Activated naive CD4-positive, alpha-beta T cell treated with anti-CD3 and anti-CD28 coated beads, Interleukin-2, amount 10 ng/mL, durations not matched to agents 7 days and 5 days (primary cell): ENCODE measurements at regions not wholly inside any gene's neighbourhood (a gene's known extent, or its start where the extent isn't known, plus 50 kb on each side); places are given as distances from the start of the nearest gene placed in this dataset.

ENCODE experiments used
- CTCF ChIA-PET: fragments of 350-600 bp; sonication (Branson Sonifier 250); formaldehyde crosslinking; loops from one replicate; lab custom pipeline; 2021; ENCODE audit warnings: antibody characterized with exemption; lab: Charles Lee
- DNase-seq: peaks from one replicate; pipeline ENCODE4 v3.0.0-alpha.2; 2020
- H3K27ac Mint-ChIP-seq: one replicate; pipeline ENCODE4 v1.8.0; 2021; ENCODE audit warnings: mild to moderate bottlenecking, moderate library complexity, mixed read lengths
- H3K27me3 Mint-ChIP-seq: one replicate; pipeline ENCODE4 v1.8.0; 2021; ENCODE audit warnings: mild to moderate bottlenecking, mixed read lengths
- H3K36me3 Mint-ChIP-seq: one replicate; pipeline ENCODE4 v1.8.0; 2021; ENCODE audit warnings: mixed read lengths
- H3K4me1 Mint-ChIP-seq: one replicate; pipeline ENCODE4 v1.8.0; 2021; ENCODE audit warnings: mixed read lengths
- H3K4me3 Mint-ChIP-seq: one replicate; pipeline ENCODE4 v1.8.0; 2021; ENCODE audit warnings: mild to moderate bottlenecking, moderate library complexity, mixed read lengths
- H3K9me3 Mint-ChIP-seq: one replicate; pipeline ENCODE4 v1.8.0; 2021; ENCODE audit warnings: mixed read lengths

DNA sequence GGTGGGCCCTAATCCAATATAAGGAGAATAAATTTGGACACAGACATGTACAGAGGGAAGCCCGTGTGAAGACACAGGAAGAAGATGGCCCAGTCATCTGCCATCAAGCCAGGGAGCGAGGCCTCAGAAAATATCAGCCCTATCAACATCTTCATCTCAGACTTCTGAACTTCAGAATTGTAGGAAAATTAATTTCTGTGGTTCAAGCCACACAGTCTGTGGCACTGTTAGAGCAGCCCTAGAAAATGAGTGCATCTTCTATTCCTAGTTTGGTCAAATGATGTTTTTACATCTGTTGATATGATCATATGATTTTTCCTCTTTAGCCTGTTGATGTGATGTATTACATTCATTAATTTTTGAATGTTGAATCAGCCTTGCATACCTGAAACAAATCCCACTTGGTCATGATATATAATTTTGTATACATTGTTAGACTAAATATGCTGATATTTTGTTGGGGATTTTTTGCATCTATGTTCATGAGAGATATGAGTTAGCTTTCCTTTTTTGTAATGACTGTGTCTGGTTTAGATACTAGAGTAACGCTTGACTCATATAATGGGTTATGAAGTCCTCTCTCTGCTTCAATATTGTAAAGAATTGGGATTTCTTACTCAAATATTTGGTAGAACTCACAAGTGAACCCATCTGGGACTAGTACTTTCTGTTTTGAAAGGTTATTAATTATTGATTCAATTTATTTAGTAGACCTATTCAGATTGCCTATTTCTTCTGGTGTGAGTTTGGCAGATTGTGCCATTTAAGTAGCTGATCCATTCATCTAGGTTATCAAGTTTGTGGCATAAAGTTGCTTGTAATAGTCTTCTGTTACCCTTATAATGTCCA lies 451.4 kb downstream of the EIPR1 start:
- Mint-ChIP-seq H3K9me3 (no peaks in the 10 kb centered on the region), H3K4me1 (no peaks in the 10 kb centered on the region), H3K27ac (no peak overlapping the region), H3K27me3 (peaks cover 4% of the 10 kb centered on the region), H3K36me3 (no peaks in the 10 kb centered on the region), H3K4me3 (no peak overlapping the region)
- CTCF ChIA-PET = no interaction called here
- no peak for DNase-seq

DNA sequence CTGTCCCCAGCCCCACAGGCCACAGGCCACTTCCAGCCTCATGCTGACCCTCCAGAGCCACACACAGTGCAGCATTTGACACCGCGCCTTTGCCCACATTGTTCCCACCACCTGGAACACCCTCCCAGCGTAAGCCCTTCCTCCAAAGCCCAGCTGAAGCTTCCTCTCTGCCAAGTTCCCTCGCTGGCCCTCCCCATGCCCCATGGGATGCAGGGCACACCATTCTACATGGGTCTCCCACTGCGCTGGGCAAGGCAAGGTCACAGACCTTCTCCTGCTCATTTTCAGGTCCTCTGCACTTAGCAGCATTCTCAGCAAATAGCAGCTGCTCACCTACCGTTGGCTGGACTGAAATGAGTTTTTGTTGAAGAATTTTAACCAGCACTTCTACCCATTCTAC lies 455.5 kb downstream of the EIPR1 start:
- no peak overlapping the region for H3K4me3 Mint-ChIP-seq
- H3K27me3 Mint-ChIP-seq = peaks cover 4% of the 10 kb centered on the region
- no peaks in the 10 kb centered on the region for H3K36me3 Mint-ChIP-seq
- H3K4me1 Mint-ChIP-seq = no peaks in the 10 kb centered on the region
- DNase-seq = no peak
- H3K27ac Mint-ChIP-seq = no peak overlapping the region
- CTCF ChIA-PET = no interaction called here
- H3K9me3 Mint-ChIP-seq = no peaks in the 10 kb centered on the region

DNA sequence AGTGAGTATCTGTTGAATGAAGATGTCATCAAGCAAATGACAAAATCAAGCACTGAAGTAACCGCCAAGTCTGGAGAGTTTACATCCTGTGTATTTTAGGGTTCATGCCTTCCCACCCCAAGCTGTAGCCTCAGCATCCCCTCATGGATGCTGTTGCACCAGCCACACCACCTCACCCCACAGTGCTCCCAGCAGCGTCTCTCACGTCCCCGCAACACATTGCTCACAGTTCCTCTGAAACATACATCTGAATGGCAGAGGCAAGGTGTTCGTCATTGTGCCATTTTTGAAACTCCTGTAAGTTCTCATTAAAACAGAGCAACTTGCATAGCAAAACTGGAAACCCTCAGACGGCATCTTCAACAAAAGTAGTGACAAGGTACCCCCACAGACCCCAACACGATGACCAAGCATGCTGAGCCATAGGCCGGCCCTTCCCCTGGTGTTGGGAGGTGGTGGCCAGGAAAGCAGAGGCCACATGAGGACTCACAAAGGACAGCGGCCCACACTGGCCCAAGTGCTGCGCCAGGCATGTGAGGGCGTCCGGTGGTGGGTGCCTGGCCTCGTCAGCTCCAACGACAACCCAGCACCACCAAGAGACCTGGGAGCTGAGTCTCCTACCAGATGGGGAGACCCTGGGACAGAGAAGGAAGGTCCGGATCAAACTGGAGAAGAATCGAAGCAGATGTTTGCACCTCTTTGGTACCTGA lies 456.5 kb downstream of the EIPR1 start:
- no peaks in the 10 kb centered on the region for H3K4me1 Mint-ChIP-seq
- H3K9me3 Mint-ChIP-seq = no peaks in the 10 kb centered on the region
- no peaks in the 10 kb centered on the region for H3K36me3 Mint-ChIP-seq
- H3K27ac Mint-ChIP-seq = no peak overlapping the region
- H3K27me3 Mint-ChIP-seq = peaks cover 4% of the 10 kb centered on the region
- no peak for DNase-seq
- no peak overlapping the region for H3K4me3 Mint-ChIP-seq
- CTCF ChIA-PET = no interaction called here

DNA sequence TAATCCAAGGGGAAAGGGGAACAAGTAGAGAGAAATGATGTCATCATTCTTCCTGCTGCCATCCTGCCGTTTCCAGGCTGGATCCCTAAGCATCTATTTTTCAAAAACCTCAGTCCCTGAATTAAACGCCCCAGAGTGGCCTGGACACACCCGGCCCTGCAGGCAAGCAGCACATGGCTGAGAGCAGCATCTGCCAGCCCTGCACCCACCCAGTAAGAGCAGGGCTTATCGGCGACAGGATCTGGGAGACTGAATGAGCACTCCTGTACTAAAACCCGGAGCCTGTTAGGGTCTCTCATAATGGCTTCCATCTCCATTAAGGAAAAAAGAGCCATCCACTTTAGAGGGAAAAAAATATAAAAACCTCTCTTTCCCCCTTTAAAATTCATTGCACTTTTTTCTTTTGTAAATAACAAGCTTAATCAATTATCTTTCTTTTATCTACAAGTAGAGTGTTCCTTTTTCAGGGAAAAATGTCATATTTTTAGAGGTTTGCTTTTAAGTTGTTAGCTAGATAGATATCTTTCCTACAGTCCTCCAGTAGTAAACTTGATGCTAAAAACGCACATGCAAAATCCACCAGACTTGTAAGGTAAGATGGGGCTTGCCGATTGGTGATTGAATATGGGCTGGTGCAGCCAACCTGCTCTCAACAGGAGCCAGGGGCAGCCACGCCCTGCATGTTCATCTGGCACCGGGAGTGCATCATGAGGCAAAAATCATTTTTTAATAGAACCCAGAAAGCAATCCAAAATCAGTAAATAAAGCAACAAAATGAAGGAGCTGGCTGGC lies 457.8 kb downstream of the EIPR1 start:
- H3K4me1 Mint-ChIP-seq = no peaks in the 10 kb centered on the region
- no peak overlapping the region for H3K4me3 Mint-ChIP-seq
- CTCF ChIA-PET = no interaction called here
- H3K9me3 Mint-ChIP-seq = no peaks in the 10 kb centered on the region
- no peak for DNase-seq
- no peaks in the 10 kb centered on the region for H3K36me3 Mint-ChIP-seq
- no peak overlapping the region for H3K27ac Mint-ChIP-seq
- peaks cover 4% of the 10 kb centered on the region for H3K27me3 Mint-ChIP-seq

DNA sequence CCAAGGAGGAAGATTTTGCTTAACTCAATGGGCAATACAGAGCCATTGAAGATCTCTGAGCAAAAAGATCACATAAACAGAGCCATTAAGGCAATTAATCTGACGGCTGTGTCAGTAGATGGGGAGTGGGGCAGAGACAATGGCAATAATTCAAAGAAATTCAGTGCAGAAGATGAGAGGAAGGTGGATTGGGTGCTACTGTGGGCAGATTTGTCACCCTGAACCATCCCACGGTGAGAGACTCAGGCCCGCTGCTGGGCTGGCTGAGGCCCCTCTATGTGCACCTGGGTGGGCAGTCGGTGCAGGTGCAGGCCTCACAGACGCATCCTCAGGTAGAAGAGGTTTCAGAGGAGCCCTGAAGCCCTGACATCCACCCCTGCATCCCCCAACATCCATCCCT lies 458.6 kb downstream of the EIPR1 start:
- Mint-ChIP-seq H3K36me3 (no peaks in the 10 kb centered on the region), H3K9me3 (no peaks in the 10 kb centered on the region), H3K4me1 (no peaks in the 10 kb centered on the region), H3K4me3 (no peak overlapping the region), H3K27me3 (peaks cover 4% of the 10 kb centered on the region), H3K27ac (no peak overlapping the region)
- CTCF ChIA-PET = no interaction called here
- DNase-seq = no peak

DNA sequence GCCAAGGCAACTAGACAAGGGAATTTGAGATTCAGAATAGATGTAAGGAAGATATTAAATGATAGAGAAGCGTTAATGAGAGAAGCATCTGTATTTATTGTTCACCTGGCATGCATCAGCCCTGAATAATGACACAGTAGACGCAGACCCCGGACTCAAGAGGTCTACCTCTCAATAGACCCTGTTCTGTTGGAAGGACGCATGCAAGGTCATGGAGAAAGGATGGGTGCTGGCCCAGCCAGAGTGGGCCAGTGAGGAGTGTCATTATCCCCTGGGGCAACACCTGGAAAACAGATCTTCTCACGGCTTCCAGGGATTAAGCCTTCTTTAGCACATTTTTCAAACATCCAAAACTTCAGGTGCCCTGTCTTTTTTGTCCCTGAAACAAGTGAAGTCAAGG lies 461.0 kb downstream of the EIPR1 start:
- H3K4me1 Mint-ChIP-seq = no peaks in the 10 kb centered on the region
- no peaks in the 10 kb centered on the region for H3K27me3 Mint-ChIP-seq
- DNase-seq = no peak
- CTCF ChIA-PET = no interaction called here
- no peak overlapping the region for H3K27ac Mint-ChIP-seq
- H3K9me3 Mint-ChIP-seq = no peaks in the 10 kb centered on the region
- no peaks in the 10 kb centered on the region for H3K36me3 Mint-ChIP-seq
- no peak overlapping the region for H3K4me3 Mint-ChIP-seq

DNA sequence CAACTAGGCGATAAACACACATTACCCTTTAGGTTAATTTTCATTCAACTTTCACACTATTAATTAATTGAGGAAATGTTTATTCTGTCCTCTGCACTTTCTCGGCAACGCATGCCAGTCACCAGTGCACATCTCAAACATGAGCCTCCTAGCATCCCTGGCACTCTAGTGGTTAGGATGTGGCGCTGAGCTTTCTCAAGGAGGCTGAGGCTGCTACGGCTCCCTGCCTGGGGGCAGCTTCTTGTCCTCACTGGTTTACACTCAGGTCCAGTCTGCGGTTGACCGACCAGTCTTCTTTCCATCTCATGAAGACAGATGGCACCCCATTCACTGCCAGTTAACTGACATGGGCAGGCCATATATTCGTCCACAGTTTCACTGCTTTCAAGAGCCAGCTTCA lies 463.4 kb downstream of the EIPR1 start:
- Mint-ChIP-seq H3K27ac (no peak overlapping the region), H3K4me3 (no peak overlapping the region), H3K4me1 (no peaks in the 10 kb centered on the region), H3K9me3 (no peaks in the 10 kb centered on the region), H3K36me3 (no peaks in the 10 kb centered on the region), H3K27me3 (no peaks in the 10 kb centered on the region)
- no peak for DNase-seq
- CTCF ChIA-PET = no interaction called here

DNA sequence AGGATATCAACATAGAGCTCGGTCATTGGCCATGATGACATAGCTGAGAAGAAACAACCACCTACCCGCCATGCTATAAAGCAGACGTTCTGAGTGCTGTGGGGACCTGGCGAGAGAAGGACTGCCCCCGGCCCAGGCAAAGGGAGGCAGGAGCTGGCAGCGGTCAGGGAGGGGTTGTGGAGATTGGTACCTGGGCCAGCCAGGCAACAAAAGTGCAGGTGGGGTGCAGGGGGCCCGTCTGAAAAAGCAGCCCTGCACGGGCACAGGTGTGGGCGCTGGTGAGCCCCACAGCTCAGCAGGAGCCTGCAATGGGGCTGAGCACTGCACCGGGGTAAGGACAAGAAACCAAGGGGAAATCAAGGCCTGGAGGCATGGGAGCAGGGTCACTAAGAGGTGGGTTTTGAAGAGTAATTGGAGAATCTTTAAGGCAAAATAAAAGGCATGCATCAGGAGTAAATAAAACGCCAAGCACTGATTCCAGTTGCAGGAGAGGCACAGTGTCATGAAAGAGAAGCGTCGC lies 464.0 kb downstream of the EIPR1 start:
- no peaks in the 10 kb centered on the region for H3K27me3 Mint-ChIP-seq
- no peak overlapping the region for H3K27ac Mint-ChIP-seq
- H3K4me1 Mint-ChIP-seq = no peaks in the 10 kb centered on the region
- CTCF ChIA-PET = no interaction called here
- no peak overlapping the region for H3K4me3 Mint-ChIP-seq
- no peaks in the 10 kb centered on the region for H3K36me3 Mint-ChIP-seq
- no peak for DNase-seq
- H3K9me3 Mint-ChIP-seq = no peaks in the 10 kb centered on the region

DNA sequence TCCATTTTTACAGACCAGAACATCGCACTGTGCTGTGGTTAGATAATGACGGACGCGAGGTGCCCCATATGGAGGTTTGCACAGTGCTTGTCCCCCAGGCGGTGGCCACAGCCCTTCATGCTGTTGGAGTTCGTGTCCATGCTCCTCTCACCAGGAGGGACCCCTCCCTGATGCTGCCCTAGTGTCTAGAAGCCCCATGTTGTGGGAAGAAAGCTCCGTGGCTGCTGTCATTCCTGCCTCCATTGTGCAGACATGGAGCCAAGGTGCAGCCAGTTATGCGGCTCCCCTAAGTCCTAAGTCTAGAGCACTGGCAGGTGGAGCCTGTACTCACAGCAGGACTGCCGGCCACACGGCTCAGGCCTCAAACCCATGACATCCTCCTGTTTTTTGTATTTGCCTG lies 464.9 kb downstream of the EIPR1 start:
- DNase-seq = no peak
- no peaks in the 10 kb centered on the region for H3K27me3 Mint-ChIP-seq
- H3K9me3 Mint-ChIP-seq = no peaks in the 10 kb centered on the region
- CTCF ChIA-PET = no interaction called here
- no peaks in the 10 kb centered on the region for H3K36me3 Mint-ChIP-seq
- H3K4me1 Mint-ChIP-seq = no peaks in the 10 kb centered on the region
- no peak overlapping the region for H3K27ac Mint-ChIP-seq
- no peak overlapping the region for H3K4me3 Mint-ChIP-seq

DNA sequence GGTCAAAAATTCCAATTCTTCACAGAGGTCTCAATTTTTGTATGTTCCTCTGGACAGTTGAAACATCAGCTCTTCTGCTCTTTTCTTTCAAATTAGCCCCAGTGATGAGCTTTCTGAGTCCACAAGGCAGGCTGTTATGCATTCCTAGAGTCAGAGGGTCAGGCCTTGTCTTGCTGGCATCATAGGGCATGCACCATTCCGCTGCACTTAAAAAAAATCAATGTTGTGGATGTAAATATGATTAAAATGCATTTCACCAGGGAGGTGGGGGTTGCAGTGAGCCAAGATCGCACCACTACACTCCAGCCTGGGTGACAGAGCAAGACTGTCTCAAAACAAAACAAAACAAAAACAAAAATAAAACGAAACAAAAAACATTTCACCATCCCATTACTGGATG lies 465.3 kb downstream of the EIPR1 start:
- H3K27me3 Mint-ChIP-seq = no peaks in the 10 kb centered on the region
- CTCF ChIA-PET = no interaction called here
- no peak overlapping the region for H3K4me3 Mint-ChIP-seq
- H3K27ac Mint-ChIP-seq = no peak overlapping the region
- H3K4me1 Mint-ChIP-seq = no peaks in the 10 kb centered on the region
- no peaks in the 10 kb centered on the region for H3K9me3 Mint-ChIP-seq
- H3K36me3 Mint-ChIP-seq = no peaks in the 10 kb centered on the region
- DNase-seq = no peak

DNA sequence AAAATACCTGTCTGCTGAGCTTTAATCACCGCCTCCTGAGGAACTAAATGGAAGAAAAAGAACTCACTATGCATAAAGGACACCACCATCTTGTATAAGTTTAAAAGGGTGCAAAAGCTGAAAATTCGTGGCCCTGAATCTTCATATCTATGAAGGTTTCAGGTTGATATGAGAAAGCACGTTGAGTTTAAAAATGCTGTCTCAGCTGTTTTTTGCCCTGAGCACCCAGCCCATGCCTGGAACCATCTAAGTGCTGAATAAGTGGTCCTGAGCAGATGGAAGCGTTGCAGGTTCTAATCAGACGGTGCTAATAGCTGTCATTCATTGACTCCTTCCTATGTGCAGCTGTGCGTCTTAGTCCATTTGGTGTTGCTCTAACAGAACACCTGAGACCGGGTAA lies 467.4 kb downstream of the EIPR1 start:
- Mint-ChIP-seq H3K27ac (no peak overlapping the region), H3K4me3 (no peak overlapping the region), H3K27me3 (no peaks in the 10 kb centered on the region), H3K9me3 (no peaks in the 10 kb centered on the region), H3K36me3 (no peaks in the 10 kb centered on the region), H3K4me1 (no peaks in the 10 kb centered on the region)
- CTCF ChIA-PET = interaction anchor here (0.7 kb wide), 1 partner anchor 166 kb away, joined by 3 read pairs; no protein-coding TSS in a partner anchor
- DNase-seq = no peak

DNA sequence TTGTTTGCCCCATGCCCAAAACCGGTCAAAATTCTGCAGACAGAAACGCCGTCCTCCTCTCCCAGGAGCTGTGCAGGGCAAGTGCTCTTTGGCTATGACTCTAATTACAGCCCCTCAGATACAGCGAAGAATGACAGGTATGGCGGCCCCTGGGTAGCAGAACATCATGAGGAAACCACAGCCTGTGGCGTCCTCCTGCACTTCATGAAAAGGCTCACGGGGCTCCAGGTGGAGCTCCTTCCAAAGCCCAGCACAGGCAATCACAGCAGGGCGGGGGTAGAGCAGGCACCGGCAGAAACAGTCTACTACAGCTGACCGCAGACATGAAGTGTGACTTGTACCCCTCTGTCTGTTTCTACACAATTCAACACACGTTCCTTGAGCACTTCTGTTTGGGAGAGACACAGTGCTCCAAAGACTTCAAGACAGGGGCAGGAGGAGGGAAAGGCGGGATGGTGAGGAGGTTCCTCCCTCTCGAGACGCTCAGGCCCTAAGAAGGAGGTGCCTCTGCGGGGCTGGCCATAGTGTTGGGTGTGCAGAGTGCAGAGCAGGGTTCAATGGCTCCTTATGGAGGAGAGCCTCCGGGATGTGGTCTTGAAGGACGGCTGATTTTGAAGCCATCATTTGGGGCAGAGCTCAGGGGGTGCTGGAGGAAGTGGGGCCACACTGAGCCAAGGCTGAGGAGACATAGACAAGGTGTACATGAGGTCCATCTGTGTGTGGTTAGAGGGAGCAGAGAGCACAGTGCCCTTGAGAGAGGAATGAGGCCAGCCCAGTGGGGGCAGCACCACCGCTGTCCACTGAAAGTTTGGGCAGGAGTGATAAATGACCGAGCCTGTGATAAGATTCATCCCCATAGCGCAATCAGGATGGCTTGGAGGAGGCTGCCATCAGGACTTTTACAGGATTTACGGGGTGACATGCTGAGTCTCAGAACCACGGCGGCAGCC lies 468.3 kb downstream of the EIPR1 start:
- Mint-ChIP-seq H3K9me3 (no peaks in the 10 kb centered on the region), H3K4me1 (no peaks in the 10 kb centered on the region), H3K27ac (no peak overlapping the region), H3K36me3 (no peaks in the 10 kb centered on the region), H3K4me3 (no peak overlapping the region), H3K27me3 (no peaks in the 10 kb centered on the region)
- CTCF ChIA-PET = no interaction called here
- no peak for DNase-seq

DNA sequence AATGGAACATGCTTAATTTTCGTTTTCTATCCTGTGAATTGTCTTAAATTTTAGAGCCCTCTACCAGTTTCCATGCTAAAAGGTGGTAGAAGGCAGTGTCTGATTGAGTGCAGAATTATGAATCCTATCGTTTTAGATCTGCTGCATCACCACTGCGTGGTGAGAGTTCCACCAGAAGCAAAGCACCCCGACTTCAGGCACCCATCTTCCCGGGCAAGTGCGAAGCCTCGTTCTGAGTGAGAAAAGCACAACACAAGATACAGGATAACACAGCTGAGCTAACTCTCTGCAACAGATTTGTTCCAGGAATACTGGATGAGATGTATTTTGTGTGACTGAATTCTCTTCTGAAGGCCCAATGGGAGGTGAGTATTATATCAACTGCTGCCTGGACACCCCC lies 471.5 kb downstream of the EIPR1 start:
- Mint-ChIP-seq H3K9me3 (no peaks in the 10 kb centered on the region), H3K4me3 (no peak overlapping the region), H3K36me3 (no peaks in the 10 kb centered on the region), H3K4me1 (peaks cover 10% of the 10 kb centered on the region), H3K27me3 (no peaks in the 10 kb centered on the region), H3K27ac (no peak overlapping the region)
- no peak for DNase-seq
- CTCF ChIA-PET = no interaction called here
